Epidermal melanocyte (primary cell): ENCODE measurements at regions not wholly inside any gene's neighbourhood (a gene's known extent, or its start where the extent isn't known, plus 50 kb on each side); places are given as distances from the start of the nearest gene placed in this dataset.

Experiments used
- DNase-seq: peaks from one replicate; pipeline ENCODE4 v3.0.0; 2011; ENCODE audit warnings: low spot score; ENCODE audit not compliant: insufficient read length

- no peak for DNase-seq
Observed at GRCh38 chr13:107582171-107582570, 633.2 kb downstream of the LIG4 start.

DNA sequence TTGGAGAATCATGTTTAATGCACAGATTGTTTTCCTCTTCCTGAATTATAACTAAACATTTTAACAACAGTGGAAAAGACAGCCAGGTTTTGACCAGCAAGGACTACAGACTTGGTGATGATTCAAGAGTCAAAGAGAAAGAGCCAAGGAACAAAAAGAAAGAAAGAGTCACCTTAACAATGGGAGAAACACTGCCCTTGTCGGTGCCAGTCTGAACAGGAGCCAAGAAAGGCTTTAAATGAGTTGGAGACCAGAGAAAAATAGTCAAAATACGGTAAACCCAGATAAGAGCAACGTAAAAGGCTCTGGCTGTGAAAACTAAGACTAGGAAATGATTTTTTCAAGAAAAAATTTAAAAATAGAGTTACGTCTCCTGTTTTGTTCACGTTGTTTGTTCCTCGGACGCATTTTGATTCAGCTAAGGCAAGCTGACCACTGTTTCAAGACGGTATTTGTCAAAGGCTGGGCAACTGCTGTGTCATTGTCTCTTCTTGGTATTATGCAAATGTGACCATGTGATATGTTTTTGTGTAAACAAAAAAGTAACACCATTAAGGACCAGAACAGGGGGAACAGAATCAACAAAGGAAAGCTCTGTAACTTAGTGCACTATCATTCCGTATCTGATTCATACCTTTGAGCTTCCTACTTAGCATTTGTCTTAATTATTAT is 634.5 kb downstream of the LIG4 start:
- DNase-seq = no peak

GRCh38 chr13:107576430-107576829 is 638.9 kb downstream of the LIG4 start:
- no peak for DNase-seq

GRCh38 chr13:107574517-107575210 is 640.7 kb downstream of the LIG4 start:
- no peak for DNase-seq

- DNase-seq = no peak
Observed at GRCh38 chr13:107573184-107573583, 642.2 kb downstream of the LIG4 start.

DNA sequence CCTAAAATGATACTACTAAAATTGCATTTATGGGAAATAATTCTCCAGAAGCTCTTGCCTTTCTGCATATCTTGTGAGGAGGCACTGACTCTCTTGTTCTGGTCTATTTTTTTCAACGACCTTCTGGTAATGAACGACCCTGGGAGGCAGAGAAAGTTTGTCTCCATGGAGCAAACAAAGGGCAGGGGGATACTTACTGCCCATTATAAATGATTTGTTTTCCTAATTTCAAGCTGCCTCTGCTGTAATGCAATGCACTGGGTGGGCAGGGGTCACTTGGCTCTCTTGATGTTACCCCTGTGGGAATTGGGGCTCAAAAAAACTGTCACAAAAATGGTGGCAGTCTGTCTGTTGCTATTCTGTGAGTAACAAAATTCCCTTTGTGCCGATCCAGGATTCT is 643.2 kb downstream of the LIG4 start:
- DNase-seq = no peak

DNA sequence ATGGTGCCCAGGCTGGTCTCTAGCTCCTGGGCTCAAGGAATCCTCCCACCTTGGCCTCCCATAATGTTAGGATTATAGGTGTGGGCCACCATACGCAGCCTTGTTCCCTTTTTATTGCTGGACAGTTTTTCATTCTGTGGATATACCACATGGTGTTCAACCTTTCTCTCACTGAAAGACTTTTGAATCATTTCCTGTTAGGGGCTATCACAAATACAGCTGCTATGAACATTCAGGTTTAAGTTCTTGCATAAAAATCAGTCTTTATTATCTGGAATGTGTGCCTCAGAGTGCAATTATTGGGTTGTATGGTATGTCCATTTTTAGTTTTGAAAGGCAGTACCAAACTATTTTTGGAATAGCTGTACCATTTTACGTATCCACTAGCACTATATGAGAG is 647.2 kb downstream of the LIG4 start:
- no peak for DNase-seq

DNA sequence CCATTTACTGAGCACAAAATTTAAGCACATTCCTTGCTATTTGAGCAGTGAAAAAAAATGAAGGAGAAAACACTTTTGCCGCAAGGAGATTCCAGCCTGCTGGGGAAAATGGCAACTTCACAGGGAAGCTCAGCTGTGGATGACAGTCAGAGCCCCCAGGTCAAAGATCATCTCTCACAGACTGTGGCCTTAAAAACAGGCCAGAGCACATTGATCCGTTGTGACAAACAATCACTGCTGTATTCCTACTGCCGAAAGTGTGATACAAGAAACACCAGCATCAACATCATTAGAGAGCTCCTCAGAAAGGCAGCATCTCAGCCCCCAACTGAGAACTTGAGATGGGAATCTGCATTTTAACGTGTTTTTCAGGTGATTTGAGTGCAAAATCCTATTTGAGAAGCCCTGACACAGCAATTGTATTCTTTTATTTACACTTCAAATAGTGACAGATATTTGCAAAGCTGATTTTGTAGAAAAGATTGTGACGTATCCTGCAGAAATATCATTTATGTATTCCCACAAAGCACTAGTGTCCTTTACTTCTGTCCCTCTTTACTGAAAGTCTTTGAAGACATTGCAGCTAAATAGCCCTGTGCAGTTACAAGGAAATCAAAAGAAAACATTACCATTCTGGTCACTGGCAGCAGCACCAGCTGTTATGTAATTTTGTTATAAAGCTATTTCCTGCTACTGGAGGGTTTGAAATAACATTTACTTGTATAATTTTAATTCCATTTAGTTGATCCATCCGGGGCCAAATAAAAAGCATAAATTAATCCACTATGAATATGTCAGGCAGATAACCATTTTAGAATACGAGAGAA is 652.0 kb downstream of the LIG4 start:
- no peak for DNase-seq

DNA sequence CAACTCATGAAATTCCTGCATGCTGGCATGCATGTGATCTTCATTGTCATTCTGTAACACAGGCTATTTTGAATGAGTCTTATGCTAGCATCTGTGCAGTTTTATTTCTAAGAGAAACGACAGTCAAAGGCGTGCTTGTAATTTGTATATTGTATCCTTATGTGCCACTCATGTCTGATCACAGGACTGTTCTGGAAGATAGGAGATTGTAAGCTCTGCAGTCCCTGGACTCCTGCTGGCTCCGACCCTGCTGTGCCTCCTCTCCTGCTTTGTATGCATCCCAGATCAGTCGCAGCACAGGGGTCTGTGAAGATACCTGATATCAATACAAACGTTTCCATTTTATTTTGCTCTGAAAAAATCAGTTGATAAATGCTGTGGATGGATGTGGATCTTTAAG is 653.1 kb downstream of the LIG4 start:
- DNase-seq = no peak

GRCh38 chr13:107554460-107554859 is 660.9 kb downstream of the LIG4 start:
- DNase-seq = no peak

DNA sequence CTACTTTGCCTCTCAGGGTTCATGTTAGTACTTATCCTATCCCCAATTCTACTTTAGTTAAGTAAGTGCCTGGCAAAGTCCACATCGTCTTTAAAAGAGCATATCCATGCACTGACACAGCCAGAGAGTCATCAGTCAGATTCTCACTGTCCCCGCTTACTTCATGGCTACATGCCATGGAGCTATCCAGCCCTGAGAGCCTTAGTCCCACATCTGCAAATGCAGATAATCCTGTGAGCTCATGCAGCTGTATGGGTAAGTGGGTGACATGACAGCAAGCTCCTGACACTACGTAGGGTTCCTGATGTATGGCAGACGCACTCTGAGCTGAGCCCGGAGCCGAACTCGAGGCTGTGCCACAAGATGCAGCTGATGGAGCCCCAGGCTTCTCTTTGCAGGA is 661.5 kb downstream of the LIG4 start:
- no peak for DNase-seq

- no peak for DNase-seq
Observed at GRCh38 chr13:107551521-107551920, 663.8 kb downstream of the LIG4 start.

- no peak for DNase-seq
Observed at GRCh38 chr13:107548338-107548737, 667.0 kb downstream of the LIG4 start.

GRCh38 chr13:107545946-107546502 is 669.3 kb downstream of the LIG4 start:
- no peak for DNase-seq

GRCh38 chr13:107534548-107534947 is 680.8 kb downstream of the LIG4 start:
- no peak for DNase-seq

- DNase-seq = no peak
Observed at GRCh38 chr13:107531816-107532215, 683.5 kb downstream of the LIG4 start.

DNA sequence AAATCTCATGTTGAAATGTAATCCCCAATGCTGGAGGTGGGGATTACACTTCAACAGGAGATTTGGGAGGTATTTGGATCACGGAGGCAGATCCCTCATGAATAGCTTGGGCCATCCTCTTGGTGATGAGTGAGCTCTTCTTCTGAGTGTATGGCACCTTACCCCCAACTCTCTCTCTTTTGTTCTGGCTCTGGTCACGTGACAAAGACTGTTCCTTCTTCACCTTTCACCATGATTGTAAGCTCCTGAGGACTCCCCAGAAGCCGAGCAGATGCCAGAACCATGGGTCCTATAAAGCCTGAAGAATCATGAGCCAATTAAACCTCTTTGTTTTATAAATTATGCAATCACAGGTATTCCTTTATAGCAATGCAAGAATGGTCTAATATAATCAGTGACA is 684.2 kb downstream of the LIG4 start:
- DNase-seq = no peak

GRCh38 chr13:107529035-107529434 is 686.3 kb downstream of the LIG4 start:
- DNase-seq = no peak

DNA sequence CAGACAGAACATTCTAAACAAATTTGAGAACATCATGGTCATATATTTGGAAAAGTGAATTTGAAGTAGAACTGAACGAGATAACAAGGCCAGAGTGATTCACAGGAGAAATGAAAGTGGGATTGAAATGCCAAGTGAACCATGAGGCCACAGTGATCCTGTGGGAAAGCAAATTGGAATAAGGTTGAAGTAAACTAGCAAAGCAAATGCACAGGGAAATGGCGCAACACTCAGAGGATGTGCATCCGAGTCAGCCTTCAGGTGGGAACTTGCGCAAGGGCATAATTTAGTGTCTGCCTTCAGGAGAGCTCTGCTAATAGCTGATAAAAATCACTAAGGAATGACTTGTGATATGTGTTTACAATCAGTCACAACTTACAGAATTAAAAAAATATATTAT is 696.6 kb downstream of the LIG4 start:
- no peak for DNase-seq

DNA sequence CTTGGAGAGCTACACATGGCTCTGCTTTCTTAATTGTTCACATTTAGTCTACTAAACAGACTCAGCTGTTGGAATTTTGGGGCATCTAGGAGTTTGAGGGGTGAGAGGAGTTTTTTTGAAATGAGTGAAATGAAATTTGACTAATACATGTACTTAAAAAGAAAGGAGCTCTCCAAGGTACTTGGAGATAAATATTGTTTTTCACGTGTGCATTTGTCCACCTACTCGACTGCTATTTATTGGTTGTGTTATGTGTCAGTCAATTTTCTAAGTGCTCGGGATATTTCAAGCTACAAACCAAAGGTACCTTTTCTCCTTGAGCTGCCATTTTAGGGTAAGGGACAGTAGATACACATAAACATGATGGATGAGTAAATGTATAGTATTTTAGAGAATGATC is 697.0 kb downstream of the LIG4 start:
- DNase-seq = no peak

GRCh38 chr13:107516517-107516916 is 698.8 kb downstream of the LIG4 start:
- DNase-seq = no peak

DNA sequence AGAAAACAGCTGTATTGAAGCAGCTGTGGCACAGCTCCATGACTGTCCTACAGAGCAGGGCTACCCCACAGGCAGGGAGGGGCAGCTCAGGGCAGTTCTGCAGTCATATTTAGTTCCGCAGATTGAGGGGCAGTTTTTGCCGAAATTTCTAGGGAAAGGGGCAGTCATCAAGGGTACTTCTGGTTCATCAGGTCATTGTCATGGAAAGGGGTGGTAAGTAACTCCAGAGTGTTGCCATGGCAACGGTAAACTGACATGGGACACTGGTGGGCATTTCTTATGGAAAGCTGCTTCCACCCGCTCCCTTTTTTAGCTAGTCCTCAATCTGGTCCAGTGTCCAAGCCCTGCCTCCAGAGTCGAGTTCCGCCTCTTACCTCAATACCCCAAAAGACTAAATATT is 702.8 kb downstream of the LIG4 start:
- no peak for DNase-seq
